Osteoblast (primary cell): ENCODE measurements at regions not wholly inside any gene's neighbourhood (a gene's known extent, or its start where the extent isn't known, plus 50 kb on each side); places are given as distances from the start of the nearest gene placed in this dataset.

Source experiments
- DNase-seq: peaks from one replicate; pipeline ENCODE4 v3.0.0; 2011; ENCODE audit warnings: low spot score, mixed read lengths; ENCODE audit not compliant: insufficient read length; ENCODE audit errors: missing footprints
- H2AFZ ChIP-seq: 2 replicates; pipeline ENCODE4 v1.6.0; 2011; ENCODE audit warnings: mild to moderate bottlenecking, low read length
- H3K27ac ChIP-seq: 2 replicates; pipeline ENCODE4 v1.5.1; 2011; ENCODE audit warnings: mild to moderate bottlenecking, low read depth, low read length, moderate library complexity
- H3K27me3 ChIP-seq: 2 replicates; pipeline ENCODE4 v1.6.0; 2012; ENCODE audit warnings: mild to moderate bottlenecking, control low read depth, inconsistent platforms, low read length, moderate library complexity; ENCODE audit not compliant: insufficient read depth
- H3K36me3 ChIP-seq: 2 replicates; pipeline ENCODE4 v1.5.1; 2011; ENCODE audit warnings: mild to moderate bottlenecking, low read length, control low read depth, moderate library complexity; ENCODE audit not compliant: insufficient read depth
- H3K4me1 ChIP-seq: 2 replicates; pipeline ENCODE4 v1.5.1; 2011; ENCODE audit warnings: mild to moderate bottlenecking, low read length, control low read depth, moderate library complexity; ENCODE audit not compliant: insufficient read depth
- H3K4me2 ChIP-seq: 2 replicates; pipeline ENCODE4 v1.6.0; 2011; ENCODE audit warnings: mild to moderate bottlenecking, low read length; ENCODE audit not compliant: insufficient read depth
- H3K4me3 ChIP-seq: fragments of 200-600 bp; sonication (generic); 3 replicates; pipeline ENCODE4 v1.5.1; 2012; ENCODE audit warnings: mild to moderate bottlenecking, low read length, inconsistent platforms; ENCODE audit not compliant: insufficient read depth
- H3K79me2 ChIP-seq: 2 replicates; pipeline ENCODE4 v1.6.0; 2012; ENCODE audit warnings: mild to moderate bottlenecking, low read length, control low read depth, inconsistent platforms; ENCODE audit not compliant: insufficient read depth
- H3K9me3 ChIP-seq: 2 replicates; pipeline ENCODE4 v1.5.1; 2011; ENCODE audit warnings: low read depth, low read length, control low read depth
- H4K20me1 ChIP-seq: 2 replicates; pipeline ENCODE4 v1.6.0; 2012; ENCODE audit warnings: mild to moderate bottlenecking, low read length, control low read depth; ENCODE audit not compliant: insufficient read depth
- TF ChIP-seq, protein P1 (sequence below): IDR thresholded peaks from 2 replicates; pipeline ENCODE4 v1.5.1; 2011; ENCODE audit warnings: mild to moderate bottlenecking, low read depth, low read length, moderate library complexity; ENCODE audit errors: extremely low read depth

DNA sequence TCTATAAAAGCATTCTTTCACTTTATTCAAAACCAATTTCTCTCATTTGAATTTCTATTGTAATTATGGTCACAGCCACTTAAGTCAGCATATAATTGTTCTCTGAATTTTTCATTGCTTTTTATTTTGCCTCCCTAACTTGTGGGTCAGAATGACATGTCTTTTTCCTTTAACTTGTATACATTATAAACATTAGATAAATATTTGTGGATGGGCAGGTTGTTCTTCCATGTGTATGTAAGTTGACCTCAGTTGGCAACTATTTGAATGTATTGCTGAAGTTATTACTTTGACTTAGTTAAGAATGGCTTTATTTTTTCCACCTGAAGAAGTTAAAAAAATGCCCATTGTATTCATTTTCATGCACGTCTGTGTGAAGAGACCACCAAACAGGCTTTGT is 83.0 kb upstream of the MAP3K7 start:
- TF ChIP-seq, protein P1, sequence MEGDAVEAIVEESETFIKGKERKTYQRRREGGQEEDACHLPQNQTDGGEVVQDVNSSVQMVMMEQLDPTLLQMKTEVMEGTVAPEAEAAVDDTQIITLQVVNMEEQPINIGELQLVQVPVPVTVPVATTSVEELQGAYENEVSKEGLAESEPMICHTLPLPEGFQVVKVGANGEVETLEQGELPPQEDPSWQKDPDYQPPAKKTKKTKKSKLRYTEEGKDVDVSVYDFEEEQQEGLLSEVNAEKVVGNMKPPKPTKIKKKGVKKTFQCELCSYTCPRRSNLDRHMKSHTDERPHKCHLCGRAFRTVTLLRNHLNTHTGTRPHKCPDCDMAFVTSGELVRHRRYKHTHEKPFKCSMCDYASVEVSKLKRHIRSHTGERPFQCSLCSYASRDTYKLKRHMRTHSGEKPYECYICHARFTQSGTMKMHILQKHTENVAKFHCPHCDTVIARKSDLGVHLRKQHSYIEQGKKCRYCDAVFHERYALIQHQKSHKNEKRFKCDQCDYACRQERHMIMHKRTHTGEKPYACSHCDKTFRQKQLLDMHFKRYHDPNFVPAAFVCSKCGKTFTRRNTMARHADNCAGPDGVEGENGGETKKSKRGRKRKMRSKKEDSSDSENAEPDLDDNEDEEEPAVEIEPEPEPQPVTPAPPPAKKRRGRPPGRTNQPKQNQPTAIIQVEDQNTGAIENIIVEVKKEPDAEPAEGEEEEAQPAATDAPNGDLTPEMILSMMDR = no peak
- Histone ChIP-seq H2AFZ (no peak overlapping the region), H3K4me2 (no peak overlapping the region), H3K79me2 (no peaks in the 10 kb centered on the region), H3K27ac (no peak overlapping the region), H3K4me3 (no peak overlapping the region), H3K4me1 (no peaks in the 10 kb centered on the region), H3K9me3 (no peaks in the 10 kb centered on the region), H4K20me1 (no peaks in the 10 kb centered on the region), H3K27me3 (no peaks in the 10 kb centered on the region), H3K36me3 (no peaks in the 10 kb centered on the region)
- DNase-seq = no peak

DNA sequence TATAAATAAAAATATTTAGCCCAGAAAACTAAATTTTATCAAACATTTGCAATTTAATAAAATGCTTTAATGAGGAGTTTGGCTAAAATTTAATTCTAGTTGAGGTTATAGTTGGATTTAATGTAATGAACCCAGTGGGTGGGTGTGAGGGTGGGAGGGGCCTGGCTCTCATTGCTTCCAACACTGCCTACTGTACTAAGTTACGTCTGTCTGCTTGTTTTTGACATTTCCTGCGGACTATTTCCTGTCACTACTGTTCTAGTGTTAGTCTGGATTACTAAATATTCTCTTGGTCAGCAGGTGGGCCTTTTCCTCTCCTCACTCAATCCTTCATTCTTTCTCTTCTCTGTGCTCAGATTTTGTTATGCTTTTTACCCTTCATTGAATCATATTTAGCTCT is 82.5 kb upstream of the MAP3K7 start:
- no peaks in the 10 kb centered on the region for H3K9me3 ChIP-seq
- TF ChIP-seq, protein P1 = no peak
- no peak overlapping the region for H3K4me3 ChIP-seq
- H3K27ac ChIP-seq = no peak overlapping the region
- H2AFZ ChIP-seq = no peak overlapping the region
- no peaks in the 10 kb centered on the region for H3K4me1 ChIP-seq
- H3K36me3 ChIP-seq = no peaks in the 10 kb centered on the region
- H4K20me1 ChIP-seq = no peaks in the 10 kb centered on the region
- H3K79me2 ChIP-seq = no peaks in the 10 kb centered on the region
- H3K4me2 ChIP-seq = no peak overlapping the region
- no peaks in the 10 kb centered on the region for H3K27me3 ChIP-seq
- no peak for DNase-seq

DNA sequence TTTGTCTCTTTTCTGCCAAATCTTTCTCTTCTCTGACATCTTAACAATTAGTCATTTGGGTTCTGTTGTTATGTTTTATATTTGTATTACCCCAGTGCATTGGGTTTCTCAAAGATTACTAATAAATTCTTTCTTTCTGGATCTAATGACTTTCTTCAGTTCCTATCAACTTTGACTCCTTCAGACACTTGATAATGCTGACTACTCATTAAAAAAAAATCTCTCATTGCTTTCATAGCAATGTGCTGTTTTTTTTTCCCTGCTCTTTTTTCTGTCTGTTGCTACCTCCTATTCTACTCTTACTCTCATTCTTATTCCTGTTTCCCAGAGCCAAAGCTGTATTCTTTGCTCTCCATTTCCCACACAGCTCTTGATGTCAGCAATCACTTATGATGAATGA is 81.3 kb upstream of the MAP3K7 start:
- TF ChIP-seq, protein P1 = no peak
- DNase-seq = no peak
- Histone ChIP-seq H3K27ac (no peak overlapping the region), H3K9me3 (no peaks in the 10 kb centered on the region), H3K4me1 (no peaks in the 10 kb centered on the region), H3K27me3 (no peaks in the 10 kb centered on the region), H3K4me2 (no peak overlapping the region), H4K20me1 (no peaks in the 10 kb centered on the region), H3K79me2 (no peaks in the 10 kb centered on the region), H3K36me3 (no peaks in the 10 kb centered on the region), H2AFZ (no peak overlapping the region), H3K4me3 (no peak overlapping the region)

DNA sequence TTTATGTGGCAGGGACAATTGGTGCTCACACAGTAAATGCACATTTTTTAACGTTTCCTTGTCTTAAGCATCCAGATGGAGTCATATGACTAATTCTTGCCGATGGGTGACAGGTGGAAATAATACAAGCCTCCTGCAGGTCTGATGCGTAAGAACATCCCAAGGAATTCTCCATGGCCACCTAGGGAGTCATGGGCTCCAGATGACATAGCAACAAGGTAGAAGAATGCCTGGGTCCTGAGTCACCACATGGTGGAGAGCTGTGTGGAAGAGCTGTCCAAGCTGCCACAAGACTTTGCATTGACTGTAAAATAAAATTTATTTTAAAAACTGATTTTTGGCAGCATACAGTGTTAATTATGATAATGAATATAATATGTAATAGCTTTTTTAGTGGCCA is 77.0 kb upstream of the MAP3K7 start:
- Histone ChIP-seq H3K4me3 (no peak overlapping the region), H3K27me3 (no peaks in the 10 kb centered on the region), H3K79me2 (no peaks in the 10 kb centered on the region), H3K36me3 (no peaks in the 10 kb centered on the region), H3K27ac (no peak overlapping the region), H2AFZ (no peak overlapping the region), H4K20me1 (no peaks in the 10 kb centered on the region), H3K4me2 (no peak overlapping the region), H3K4me1 (no peaks in the 10 kb centered on the region), H3K9me3 (no peaks in the 10 kb centered on the region)
- TF ChIP-seq, protein P1 = no peak
- DNase-seq = no peak
